Karpas-422 (cell line): ENCODE measurements at regions not wholly inside any gene's neighbourhood (a gene's known extent, or its start where the extent isn't known, plus 50 kb on each side); places are given as distances from the start of the nearest gene placed in this dataset.
"Not testable (repeated sequence)": the region's sequence is repeated elsewhere in the genome, so short reads cannot be mapped to it uniquely, and the experiment has no call there.

ENCODE experiments used
- DNase-seq: peaks from one replicate; pipeline ENCODE4 v3.0.0-alpha.2; 2015
- H2AFZ ChIP-seq: fragments of 200-600 bp; sonication (generic); 2 replicates; pipeline ENCODE4 v1.6.1; 2014; ENCODE audit warnings: antibody characterized with exemption, low read length, mixed read lengths
- H3K27ac ChIP-seq: fragments of 200-600 bp; sonication (generic); 2 replicates; pipeline ENCODE4 v1.5.1; 2014; ENCODE audit warnings: mild to moderate bottlenecking, low read length, moderate library complexity
- H3K27me3 ChIP-seq: fragments of 200-600 bp; sonication (generic); 2 replicates; pipeline ENCODE4 v1.6.1; 2014; ENCODE audit warnings: low read length, mixed read lengths
- H3K36me3 ChIP-seq: fragments of 200-600 bp; sonication (generic); 2 replicates; pipeline ENCODE4 v1.6.1; 2014; ENCODE audit warnings: low read length, mixed read lengths; ENCODE audit not compliant: insufficient read depth
- H3K4me1 ChIP-seq: fragments of 200-600 bp; sonication (generic); 2 replicates; pipeline ENCODE4 v1.6.1; 2014; ENCODE audit warnings: mild to moderate bottlenecking, low read length, mixed read lengths
- H3K4me2 ChIP-seq: fragments of 200-600 bp; sonication (generic); 2 replicates; pipeline ENCODE4 v1.6.1; 2014; ENCODE audit warnings: low read length, low read depth, mild to moderate bottlenecking; ENCODE audit not compliant: poor library complexity, severe bottlenecking
- H3K4me3 ChIP-seq: fragments of 200-600 bp; sonication (generic); 2 replicates; pipeline ENCODE4 v1.5.1; 2014; ENCODE audit warnings: mild to moderate bottlenecking, antibody characterized with exemption, low read length, mixed read lengths
- H3K79me2 ChIP-seq: fragments of 200-600 bp; sonication (generic); 2 replicates; pipeline ENCODE4 v1.6.1; 2014; ENCODE audit warnings: mild to moderate bottlenecking, low read length, mixed read lengths
- H3K9ac ChIP-seq: fragments of 200-600 bp; sonication (generic); 2 replicates; pipeline ENCODE4 v1.6.0; 2014; ENCODE audit warnings: low read length
- H3K9me2 ChIP-seq: fragments of 200-600 bp; sonication (generic), shearing (Covaris generic); replicated peaks from 2 replicates; pipeline ENCODE4 v1.6.0; 2014; ENCODE audit warnings: mild to moderate bottlenecking, low read length, moderate library complexity; ENCODE audit not compliant: insufficient read depth
- H3K9me3 ChIP-seq: fragments of 300-700, 200-600 bp; sonication (generic); 2 replicates; pipeline ENCODE4 v1.6.1; 2014; ENCODE audit warnings: low read length, mixed read lengths
- H4K20me1 ChIP-seq: fragments of 200-600 bp; sonication (generic); 2 replicates; pipeline ENCODE4 v1.6.1; 2014; ENCODE audit warnings: mild to moderate bottlenecking, antibody characterized with exemption, low read length, low read depth; ENCODE audit not compliant: insufficient read depth

DNA sequence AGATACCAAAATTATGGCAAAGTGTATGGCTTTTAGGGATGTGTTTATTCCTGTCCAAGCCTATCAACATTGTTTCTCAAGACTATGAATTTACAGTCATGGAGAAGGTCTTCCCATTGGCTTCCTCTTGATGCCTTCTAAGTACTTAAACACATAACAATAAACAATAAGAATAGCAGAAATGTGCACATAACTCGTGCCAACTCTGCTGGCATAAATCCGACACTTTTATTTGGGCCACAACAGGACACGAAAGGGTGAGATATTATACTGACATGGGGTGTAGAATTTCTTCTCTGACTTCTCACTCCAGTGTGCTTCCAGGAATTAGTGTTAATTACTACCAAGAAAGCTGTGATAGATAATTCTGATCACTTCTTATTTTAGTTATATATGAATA lies 695.9 kb upstream of the SLC35B3 start:
- no peaks in the 10 kb centered on the region for H3K36me3 ChIP-seq
- H3K9me2 ChIP-seq, result no peaks in the 10 kb centered on the region
- no peak overlapping the region for H3K4me3 ChIP-seq
- no peaks in the 10 kb centered on the region for H4K20me1 ChIP-seq
- no peak overlapping the region for H3K4me2 ChIP-seq
- H3K27me3 ChIP-seq, result no peaks in the 10 kb centered on the region
- no peak for DNase-seq
- no peaks in the 10 kb centered on the region; the same call in 1 of the 2 replicates for H3K9me3 ChIP-seq
- no peak overlapping the region for H3K27ac ChIP-seq
- H3K9ac ChIP-seq, result no peak overlapping the region
- no peaks in the 10 kb centered on the region for H3K79me2 ChIP-seq
- H3K4me1 ChIP-seq, result no peaks in the 10 kb centered on the region
- no peak overlapping the region for H2AFZ ChIP-seq

DNA sequence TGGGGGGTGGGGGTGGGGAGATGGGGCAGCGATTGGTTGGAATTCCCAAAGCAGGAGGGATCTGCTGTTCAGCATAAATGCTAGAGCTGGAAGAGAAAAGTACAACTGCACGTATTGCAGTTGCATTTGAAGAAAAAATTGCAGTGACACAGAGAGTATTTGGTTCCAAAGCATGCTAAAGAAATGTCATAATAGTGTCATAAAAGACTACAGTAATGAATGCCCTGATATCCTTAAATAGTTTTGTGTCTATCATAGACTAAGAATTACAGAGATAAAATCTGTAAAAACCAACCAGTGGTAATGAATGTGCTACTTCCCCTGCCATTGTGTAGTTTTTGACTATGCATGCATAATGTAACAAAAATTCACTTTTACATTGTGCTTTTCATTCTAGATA lies 693.6 kb upstream of the SLC35B3 start:
- no peak for DNase-seq
- H3K4me1 ChIP-seq, result no peaks in the 10 kb centered on the region
- H3K4me3 ChIP-seq, result no peak overlapping the region
- H3K9me2 ChIP-seq, result no peaks in the 10 kb centered on the region
- H3K4me2 ChIP-seq, result no peak overlapping the region
- H4K20me1 ChIP-seq, result no peaks in the 10 kb centered on the region
- no peaks in the 10 kb centered on the region for H3K79me2 ChIP-seq
- no peaks in the 10 kb centered on the region for H3K27me3 ChIP-seq
- no peaks in the 10 kb centered on the region for H3K36me3 ChIP-seq
- H3K9ac ChIP-seq, result no peak overlapping the region
- H3K27ac ChIP-seq, result no peak overlapping the region
- H3K9me3 ChIP-seq, result no peaks in the 10 kb centered on the region; the same call in 1 of the 2 replicates
- H2AFZ ChIP-seq, result no peak overlapping the region

DNA sequence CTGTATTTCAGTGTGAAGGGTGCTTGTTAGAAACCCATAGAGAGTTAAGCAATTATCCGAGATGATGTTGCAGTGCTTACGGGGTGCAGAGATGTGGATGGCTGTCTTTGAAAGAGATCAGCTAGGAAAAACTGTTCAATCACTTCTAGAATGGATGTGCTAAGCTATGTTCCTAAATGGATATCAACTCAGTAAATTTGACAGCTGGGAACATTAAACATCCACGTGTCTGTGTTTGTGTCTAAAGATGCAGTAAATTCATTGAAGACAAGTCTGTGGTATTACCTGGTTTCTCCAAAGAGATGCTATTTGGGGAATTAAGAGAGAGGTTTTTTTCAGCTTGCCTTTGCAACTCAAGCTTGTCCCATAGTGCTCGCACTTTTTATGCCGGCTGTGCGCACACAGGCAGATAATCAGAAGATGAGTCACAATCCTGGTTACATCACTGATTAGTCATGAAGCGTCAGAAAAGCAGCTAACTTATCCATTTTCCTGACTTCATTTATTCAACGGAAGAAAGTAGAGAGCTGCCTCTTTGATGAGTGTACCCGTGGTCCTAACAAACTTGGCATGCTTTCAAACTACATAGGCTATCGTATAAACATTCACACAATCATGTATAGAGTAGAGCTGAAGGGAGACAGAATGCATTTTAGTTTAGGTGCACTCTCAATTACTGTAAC lies 691.7 kb upstream of the SLC35B3 start:
- H3K4me3 ChIP-seq, result no peak overlapping the region
- H3K9me2 ChIP-seq, result no peaks in the 10 kb centered on the region
- no peaks in the 10 kb centered on the region for H3K79me2 ChIP-seq
- no peaks in the 10 kb centered on the region for H3K27me3 ChIP-seq
- H3K36me3 ChIP-seq, result no peaks in the 10 kb centered on the region
- no peaks in the 10 kb centered on the region for H3K4me1 ChIP-seq
- H3K9ac ChIP-seq, result no peak overlapping the region
- H3K4me2 ChIP-seq, result no peak overlapping the region
- H2AFZ ChIP-seq, result no peak overlapping the region
- H4K20me1 ChIP-seq, result no peaks in the 10 kb centered on the region
- no peak overlapping the region for H3K27ac ChIP-seq
- DNase-seq, result no peak
- H3K9me3 ChIP-seq, result no peaks in the 10 kb centered on the region

DNA sequence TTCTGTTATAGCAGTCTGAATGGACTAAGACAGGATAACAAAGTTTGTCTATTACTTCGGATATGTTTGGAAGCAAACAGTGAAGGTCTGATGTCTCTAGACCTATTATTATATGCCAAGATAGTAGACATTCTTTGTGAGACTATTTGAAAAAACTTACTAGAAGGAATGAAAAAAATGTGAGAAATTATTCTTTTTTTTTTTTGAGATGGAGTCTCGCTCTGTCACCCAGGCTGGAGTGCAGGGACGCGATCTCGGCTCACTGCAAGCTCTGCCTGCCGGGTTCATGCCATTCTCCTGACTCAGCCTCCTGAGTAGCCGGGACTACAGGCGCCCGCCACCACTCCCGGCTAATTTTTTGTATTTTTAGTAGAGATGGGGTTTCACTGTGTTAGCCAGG lies 690.7 kb upstream of the SLC35B3 start:
- H4K20me1 ChIP-seq, H3K4me1 ChIP-seq, H2AFZ ChIP-seq, H3K4me3 ChIP-seq, H3K79me2 ChIP-seq, H3K9me2 ChIP-seq, H3K36me3 ChIP-seq, H3K9ac ChIP-seq, H3K27me3 ChIP-seq, H3K4me2 ChIP-seq, H3K27ac ChIP-seq, H3K9me3 ChIP-seq, DNase-seq: not testable (repeated sequence)

DNA sequence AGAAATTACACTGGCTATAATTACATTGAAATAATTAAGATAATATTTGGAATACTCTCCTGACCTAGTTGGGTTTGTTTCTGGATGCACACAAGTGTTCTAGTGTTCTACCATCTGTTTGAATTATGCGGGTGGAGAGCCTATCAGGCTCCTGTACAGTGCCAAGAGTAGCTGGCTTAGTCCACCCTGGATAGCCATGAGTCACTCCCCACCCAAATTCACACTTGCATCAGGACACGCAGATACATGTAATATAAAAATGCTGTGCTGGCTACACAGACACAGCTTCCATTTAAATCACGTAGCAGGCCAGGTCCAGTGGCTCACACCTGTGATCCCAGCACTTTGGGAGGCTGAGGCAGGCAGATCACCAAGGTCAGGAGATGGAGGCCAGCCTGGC lies 686.2 kb upstream of the SLC35B3 start:
- H3K4me1 ChIP-seq, result no peaks in the 10 kb centered on the region
- H3K9ac ChIP-seq, result no peak overlapping the region
- H2AFZ ChIP-seq, result no peak overlapping the region
- no peak overlapping the region for H3K4me2 ChIP-seq
- H4K20me1 ChIP-seq, result no peaks in the 10 kb centered on the region
- no peaks in the 10 kb centered on the region for H3K9me3 ChIP-seq
- no peak overlapping the region for H3K27ac ChIP-seq
- H3K27me3 ChIP-seq, result no peaks in the 10 kb centered on the region
- no peaks in the 10 kb centered on the region for H3K79me2 ChIP-seq
- H3K4me3 ChIP-seq, result no peak overlapping the region
- H3K36me3 ChIP-seq, result no peaks in the 10 kb centered on the region
- H3K9me2 ChIP-seq, result no peaks in the 10 kb centered on the region
- no peak for DNase-seq

DNA sequence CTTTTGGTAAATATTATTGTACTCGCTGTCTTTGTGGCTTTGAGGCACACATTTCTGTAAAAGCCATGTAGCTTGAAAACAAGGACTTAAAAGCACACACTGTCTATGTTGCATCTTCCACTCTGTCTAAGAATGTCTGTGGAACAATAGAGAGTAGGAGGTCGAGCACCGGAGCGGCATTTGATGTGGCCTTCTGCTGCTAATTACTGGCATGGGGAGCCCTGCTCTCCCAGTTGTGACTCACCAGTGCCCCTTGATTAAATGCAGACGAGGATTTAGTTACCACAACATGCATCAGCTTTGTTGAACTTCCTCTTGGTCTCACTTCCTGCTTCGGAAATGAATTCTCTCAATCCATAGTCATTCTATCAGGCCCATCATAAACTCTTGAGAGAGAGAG lies 680.7 kb upstream of the SLC35B3 start:
- Histone ChIP-seq H3K36me3 (no peaks in the 10 kb centered on the region), H3K9me3 (0 out of 2 replicates have a peak, but pooled peaks cover 4% of the 10 kb centered on the region), H3K79me2 (no peaks in the 10 kb centered on the region), H2AFZ (no peak overlapping the region), H3K4me3 (no peak overlapping the region), H3K27ac (no peak overlapping the region), H3K4me1 (no peaks in the 10 kb centered on the region), H4K20me1 (no peaks in the 10 kb centered on the region), H3K9ac (no peak overlapping the region), H3K27me3 (no peaks in the 10 kb centered on the region), H3K9me2 (no peaks in the 10 kb centered on the region), H3K4me2 (no peak overlapping the region)
- no peak for DNase-seq

DNA sequence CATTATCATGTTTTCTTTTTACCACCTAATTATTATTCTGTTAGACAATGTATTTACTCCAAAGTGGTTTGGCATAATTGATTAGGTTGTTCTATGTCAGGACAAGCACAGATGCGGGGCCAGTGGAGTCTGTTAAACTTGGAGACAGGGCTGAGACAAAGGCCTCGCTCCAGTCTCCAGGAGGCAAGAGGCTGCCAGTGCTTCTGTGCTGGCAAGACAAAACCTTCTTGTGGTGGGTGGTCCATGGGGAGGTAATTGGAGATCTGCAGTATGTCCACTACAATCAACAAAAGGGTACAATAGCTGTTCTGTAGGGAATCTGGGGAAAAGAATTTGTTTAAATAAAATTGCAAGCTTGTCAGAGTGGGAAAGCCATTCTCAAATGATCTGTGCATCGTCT lies 677.2 kb upstream of the SLC35B3 start:
- DNase-seq, result no peak
- H3K27ac ChIP-seq, result no peak overlapping the region
- H3K79me2 ChIP-seq, result no peaks in the 10 kb centered on the region

DNA sequence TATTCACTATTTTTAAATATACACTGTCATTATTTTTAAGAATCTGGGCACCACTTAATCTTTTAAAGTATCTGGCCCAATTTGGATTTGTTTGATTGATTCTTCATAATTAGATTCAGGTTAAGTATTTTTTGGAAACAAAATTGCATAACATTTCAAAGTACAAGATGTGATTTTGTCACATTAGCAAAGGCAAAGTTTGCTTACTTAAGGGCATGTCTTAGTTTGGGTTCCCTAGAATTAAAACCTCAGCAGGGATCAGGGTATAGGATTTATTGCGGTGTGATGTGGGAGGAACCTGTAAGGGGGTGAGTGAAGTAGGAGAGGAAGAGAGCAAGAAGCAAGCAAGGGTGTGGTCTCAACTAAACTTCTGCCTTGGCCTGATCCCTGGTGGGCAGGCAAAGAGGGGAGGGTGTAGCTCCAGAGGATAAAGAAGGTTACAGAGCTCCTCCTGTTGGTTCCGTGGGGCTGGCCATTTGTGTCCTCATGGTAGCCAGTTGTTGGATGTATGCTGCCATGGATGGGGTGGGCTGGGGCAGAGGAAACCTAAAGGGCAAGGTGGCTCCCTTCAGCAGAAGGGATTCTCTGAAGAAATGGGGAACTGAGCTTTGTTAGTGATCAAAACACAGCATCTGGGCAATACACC lies 668.7 kb upstream of the SLC35B3 start:
- no peak for DNase-seq
- peaks cover 3% of the 10 kb centered on the region; the same call in 1 of the 2 replicates for H3K9me3 ChIP-seq
- H3K36me3 ChIP-seq, result no peaks in the 10 kb centered on the region
- H3K9ac ChIP-seq, result no peak overlapping the region
- no peaks in the 10 kb centered on the region for H3K79me2 ChIP-seq
- no peaks in the 10 kb centered on the region for H3K27me3 ChIP-seq
- H4K20me1 ChIP-seq, result no peaks in the 10 kb centered on the region
- no peaks in the 10 kb centered on the region for H3K9me2 ChIP-seq
- H3K4me2 ChIP-seq, result no peak overlapping the region
- no peak overlapping the region for H3K27ac ChIP-seq
- no peak overlapping the region for H3K4me3 ChIP-seq
- H2AFZ ChIP-seq, result no peak overlapping the region
- H3K4me1 ChIP-seq, result no peaks in the 10 kb centered on the region

More for the DNA sequence above, 677.2 kb upstream of the SLC35B3 start:
- no peaks in the 10 kb centered on the region for H3K36me3 ChIP-seq
- H4K20me1 ChIP-seq, result no peaks in the 10 kb centered on the region
- no peak overlapping the region for H2AFZ ChIP-seq
- H3K4me1 ChIP-seq, result no peaks in the 10 kb centered on the region
- H3K27me3 ChIP-seq, result no peaks in the 10 kb centered on the region
- H3K4me2 ChIP-seq, result no peak overlapping the region
- no peak overlapping the region for H3K4me3 ChIP-seq
- H3K9me2 ChIP-seq, result no peaks in the 10 kb centered on the region
- no peak overlapping the region for H3K9ac ChIP-seq
- H3K9me3 ChIP-seq, result 0 out of 2 replicates have a peak, but pooled peaks cover 5% of the 10 kb centered on the region
